ENCODE measurements at regions not wholly inside any gene's neighbourhood (a gene's known extent, or its start where the extent isn't known, plus 50 kb on each side); places are given as distances from the start of the nearest gene placed in this dataset.
"Not testable (repeated sequence)": the region's sequence is repeated elsewhere in the genome, so short reads cannot be mapped to it uniquely, and the experiment has no call there.

DNA sequence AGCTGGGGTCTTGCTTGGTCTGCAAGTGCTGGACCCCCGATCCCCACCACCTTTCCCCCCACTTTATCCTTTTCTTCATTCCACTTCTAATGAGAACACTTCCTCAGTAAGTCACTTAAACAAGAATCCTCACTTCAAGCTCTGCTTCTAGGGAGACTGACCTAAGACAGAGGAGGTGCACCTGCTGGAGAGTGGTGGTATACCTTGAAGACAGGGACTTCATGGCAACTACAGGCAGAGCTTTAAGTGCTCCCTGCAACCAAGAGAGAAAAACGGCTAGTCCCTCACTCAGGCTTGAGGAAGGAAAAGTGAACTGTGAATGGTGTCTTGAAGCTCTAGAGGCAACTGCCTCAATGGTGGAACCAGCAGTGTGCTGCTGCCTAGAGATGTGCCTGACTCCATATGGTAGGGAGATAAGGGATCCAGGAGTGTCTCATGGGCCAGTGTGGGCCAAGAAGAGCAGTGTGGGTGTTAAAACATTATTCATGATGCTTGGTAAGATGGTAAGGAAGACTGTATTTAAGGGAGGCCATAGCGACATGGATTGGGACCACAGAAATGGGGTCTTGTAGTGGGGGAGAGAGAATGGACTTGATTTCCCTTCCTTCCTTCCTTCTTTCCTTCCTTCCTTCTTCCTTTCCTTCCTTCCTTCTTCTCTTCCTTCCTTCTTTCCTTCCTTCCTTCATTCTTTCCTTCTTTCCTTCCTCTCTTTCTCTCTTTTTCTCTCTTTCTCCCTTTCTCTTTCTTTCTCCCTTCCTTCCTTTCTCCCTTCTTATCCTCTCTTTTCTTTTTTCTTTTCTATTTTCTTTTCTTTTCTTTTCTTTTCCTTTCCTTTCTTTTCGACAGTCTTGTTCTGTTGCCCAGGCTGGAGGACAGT lies 96.2 kb upstream of the NAP1L1 start:
- Histone ChIP-seq H3K9ac (ENCODE audit: insufficient read length, low read depth) (no peak overlapping the region), H3K4me3 (ENCODE audit: insufficient read length, low read depth) (no peak overlapping the region), H3K36me3 (ENCODE audit: insufficient read depth, insufficient read length, low read length) (no peaks in the 10 kb centered on the region), H3K9me3 (ENCODE audit: insufficient read depth, low read length) (no peaks in the 10 kb centered on the region), H3K27me3 (ENCODE audit: insufficient read depth, insufficient read length) (no peaks in the 10 kb centered on the region), H3K4me1 (ENCODE audit: insufficient read depth, insufficient read length) (no peaks in the 10 kb centered on the region)
- TF ChIP-seq YY1 (IDR thresholded peaks at IDR 0.05; ENCODE audit: insufficient read depth, insufficient read length) (no peak), ZNF274 (IDR thresholded peaks at IDR 0.05; ENCODE audit: low read depth, low read length) (no peak), SUZ12 (IDR thresholded peaks at IDR 0.05; ENCODE audit: extremely low read depth, insufficient read depth, insufficient read length) (no peak)
- DNase-seq (ENCODE audit: low read depth, low spot score): no peak

DNA sequence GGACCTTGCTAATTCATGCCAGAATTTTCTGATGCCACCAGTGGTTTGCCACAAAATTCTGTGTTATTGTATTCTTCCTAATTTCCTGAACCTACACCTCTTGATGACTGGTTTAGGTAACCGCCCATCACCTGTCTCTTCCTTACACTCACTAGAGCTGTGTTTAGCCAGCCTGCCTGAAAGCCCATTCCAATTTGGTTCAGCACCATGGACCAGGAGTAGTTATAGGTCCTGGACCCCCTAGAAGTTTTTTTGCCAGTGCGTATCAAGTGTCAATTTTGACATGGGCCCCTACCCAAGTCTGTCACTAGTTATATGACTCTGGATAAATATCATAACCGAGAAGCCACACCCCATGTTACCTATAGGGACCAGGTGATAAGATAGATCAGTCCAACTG lies 94.0 kb upstream of the NAP1L1 start:
- H3K9me3 ChIP-seq (ENCODE audit: insufficient read depth, low read length): no peaks in the 10 kb centered on the region
- no peaks in the 10 kb centered on the region for H3K27me3 ChIP-seq (ENCODE audit: insufficient read depth, insufficient read length)
- no peak for DNase-seq (ENCODE audit: low read depth, low spot score)
- no peaks in the 10 kb centered on the region for H3K4me1 ChIP-seq (ENCODE audit: insufficient read depth, insufficient read length)
- H3K36me3 ChIP-seq (ENCODE audit: insufficient read depth, insufficient read length, low read length): no peaks in the 10 kb centered on the region
- H3K9ac ChIP-seq (ENCODE audit: insufficient read length, low read depth): no peak overlapping the region
- H3K4me3 ChIP-seq (ENCODE audit: insufficient read length, low read depth): no peak overlapping the region
- TF ChIP-seq ZNF274 (IDR thresholded peaks at IDR 0.05; ENCODE audit: low read depth, low read length) (no peak), SUZ12 (IDR thresholded peaks at IDR 0.05; ENCODE audit: extremely low read depth, insufficient read depth, insufficient read length) (no peak), YY1 (IDR thresholded peaks at IDR 0.05; ENCODE audit: insufficient read depth, insufficient read length) (no peak)

DNA sequence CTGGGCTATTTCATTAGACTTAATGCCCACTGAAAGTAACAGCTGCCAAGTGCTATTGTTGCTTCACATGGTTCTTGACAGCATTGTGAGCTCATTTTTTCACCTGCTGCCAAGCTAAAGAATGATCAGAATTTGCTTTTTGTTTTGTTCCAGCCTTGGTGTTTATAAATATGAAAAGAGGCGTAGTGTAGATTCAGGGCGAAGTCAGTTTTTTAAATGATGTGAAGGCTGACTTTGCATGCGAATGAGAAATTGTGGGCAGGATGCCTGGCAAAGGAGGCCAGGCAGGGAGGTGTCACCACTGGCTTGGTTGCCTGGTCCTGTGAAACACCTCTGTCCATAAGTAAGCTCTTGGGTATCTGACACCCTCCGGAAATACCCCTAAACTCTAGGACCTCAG lies 93.3 kb upstream of the NAP1L1 start:
- no peaks in the 10 kb centered on the region for H3K36me3 ChIP-seq (ENCODE audit: insufficient read depth, insufficient read length, low read length)
- H3K9ac ChIP-seq (ENCODE audit: insufficient read length, low read depth): no peak overlapping the region
- no peak for DNase-seq (ENCODE audit: low read depth, low spot score)
- no peaks in the 10 kb centered on the region for H3K27me3 ChIP-seq (ENCODE audit: insufficient read depth, insufficient read length)
- TF ChIP-seq YY1 (IDR thresholded peaks at IDR 0.05; ENCODE audit: insufficient read depth, insufficient read length) (no peak), ZNF274 (IDR thresholded peaks at IDR 0.05; ENCODE audit: low read depth, low read length) (no peak), SUZ12 (IDR thresholded peaks at IDR 0.05; ENCODE audit: extremely low read depth, insufficient read depth, insufficient read length) (no peak)
- H3K9me3 ChIP-seq (ENCODE audit: insufficient read depth, low read length): no peaks in the 10 kb centered on the region
- H3K4me1 ChIP-seq (ENCODE audit: insufficient read depth, insufficient read length): no peaks in the 10 kb centered on the region
- H3K4me3 ChIP-seq (ENCODE audit: insufficient read length, low read depth): no peak overlapping the region

DNA sequence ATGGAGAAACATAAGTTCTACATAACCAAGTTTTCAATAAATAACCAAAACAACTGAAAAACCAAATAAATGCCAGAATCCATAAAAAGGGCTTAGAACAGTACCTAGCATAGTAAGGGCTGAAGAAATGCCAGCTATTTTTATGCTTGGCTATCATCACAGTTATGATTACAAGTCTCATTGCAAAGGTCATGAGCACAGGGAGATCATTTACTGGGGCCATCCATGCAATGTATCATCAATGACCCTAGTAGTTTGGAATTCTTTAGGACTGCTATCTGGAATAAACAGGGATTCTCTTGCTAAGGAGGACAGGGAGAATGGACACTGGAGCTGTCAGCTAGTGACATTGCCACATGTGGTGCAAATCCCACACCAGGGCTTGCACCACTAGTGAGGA lies 92.5 kb upstream of the NAP1L1 start:
- Histone ChIP-seq H3K4me1 (ENCODE audit: insufficient read depth, insufficient read length) (no peaks in the 10 kb centered on the region), H3K4me3 (ENCODE audit: insufficient read length, low read depth) (no peak overlapping the region), H3K36me3 (ENCODE audit: insufficient read depth, insufficient read length, low read length) (no peaks in the 10 kb centered on the region), H3K9ac (ENCODE audit: insufficient read length, low read depth) (no peak overlapping the region), H3K27me3 (ENCODE audit: insufficient read depth, insufficient read length) (no peaks in the 10 kb centered on the region), H3K9me3 (ENCODE audit: insufficient read depth, low read length) (no peaks in the 10 kb centered on the region)
- TF ChIP-seq SUZ12 (IDR thresholded peaks at IDR 0.05; ENCODE audit: extremely low read depth, insufficient read depth, insufficient read length): no peak
- TF ChIP-seq YY1 (IDR thresholded peaks at IDR 0.05; ENCODE audit: insufficient read depth, insufficient read length): no peak
- no peak for TF ChIP-seq ZNF274 (IDR thresholded peaks at IDR 0.05; ENCODE audit: low read depth, low read length)
- no peak for DNase-seq (ENCODE audit: low read depth, low spot score)

DNA sequence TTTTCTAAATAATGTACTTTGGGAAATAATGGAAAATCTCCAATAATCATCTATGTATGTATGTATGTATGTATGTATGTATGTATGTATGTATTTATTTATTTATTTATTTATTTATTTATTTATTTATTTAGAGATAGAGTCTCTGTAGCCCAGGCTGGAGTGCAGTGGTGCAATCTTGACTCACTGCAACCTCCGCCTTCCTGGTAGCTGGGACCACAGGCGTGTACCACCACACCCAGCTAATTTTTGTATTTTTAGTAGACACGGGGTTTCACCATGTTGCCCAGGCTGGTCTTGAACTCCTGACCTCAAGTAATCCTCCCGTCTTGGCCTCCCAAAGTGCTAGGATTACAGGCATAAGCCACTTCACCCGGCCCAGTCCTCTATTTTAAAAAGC lies 91.5 kb upstream of the NAP1L1 start:
- not testable (repeated sequence) for H3K9ac ChIP-seq (ENCODE audit: insufficient read length, low read depth); H3K27me3 ChIP-seq (ENCODE audit: insufficient read depth, insufficient read length); H3K9me3 ChIP-seq (ENCODE audit: insufficient read depth, low read length); DNase-seq (ENCODE audit: low read depth, low spot score); H3K4me1 ChIP-seq (ENCODE audit: insufficient read depth, insufficient read length); H3K36me3 ChIP-seq (ENCODE audit: insufficient read depth, insufficient read length, low read length); H3K4me3 ChIP-seq (ENCODE audit: insufficient read length, low read depth)

DNA sequence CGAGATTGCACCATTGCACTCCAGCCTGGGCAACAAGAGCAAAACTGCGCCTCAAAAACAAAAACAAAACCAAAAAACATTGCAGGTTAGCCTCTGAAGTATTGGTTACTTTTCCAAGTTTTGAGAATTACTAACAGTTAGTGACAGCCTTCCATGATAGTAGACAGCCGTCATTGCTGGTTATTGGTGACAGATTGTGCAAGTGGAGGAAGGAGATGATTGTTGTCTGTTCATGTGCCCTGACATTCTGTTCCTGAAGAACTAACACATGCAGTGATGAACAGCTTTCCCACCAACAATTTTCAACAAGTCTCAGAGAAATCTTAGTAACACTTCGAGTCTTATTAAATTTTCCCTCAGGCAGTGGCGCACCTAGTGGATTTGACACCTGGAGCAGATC lies 89.3 kb upstream of the NAP1L1 start:
- peaks cover 4% of the 10 kb centered on the region for H3K4me1 ChIP-seq (ENCODE audit: insufficient read depth, insufficient read length)
- DNase-seq (ENCODE audit: low read depth, low spot score): no peak
- H3K9ac ChIP-seq (ENCODE audit: insufficient read length, low read depth): no peak overlapping the region
- H3K4me3 ChIP-seq (ENCODE audit: insufficient read length, low read depth): no peak overlapping the region
- no peak for TF ChIP-seq ZNF274 (IDR thresholded peaks at IDR 0.05; ENCODE audit: low read depth, low read length)
- TF ChIP-seq YY1 (IDR thresholded peaks at IDR 0.05; ENCODE audit: insufficient read depth, insufficient read length): no peak
- no peak for TF ChIP-seq SUZ12 (IDR thresholded peaks at IDR 0.05; ENCODE audit: extremely low read depth, insufficient read depth, insufficient read length)
- no peaks in the 10 kb centered on the region for H3K27me3 ChIP-seq (ENCODE audit: insufficient read depth, insufficient read length)
- no peaks in the 10 kb centered on the region for H3K36me3 ChIP-seq (ENCODE audit: insufficient read depth, insufficient read length, low read length)
- H3K9me3 ChIP-seq (ENCODE audit: insufficient read depth, low read length): no peaks in the 10 kb centered on the region

DNA sequence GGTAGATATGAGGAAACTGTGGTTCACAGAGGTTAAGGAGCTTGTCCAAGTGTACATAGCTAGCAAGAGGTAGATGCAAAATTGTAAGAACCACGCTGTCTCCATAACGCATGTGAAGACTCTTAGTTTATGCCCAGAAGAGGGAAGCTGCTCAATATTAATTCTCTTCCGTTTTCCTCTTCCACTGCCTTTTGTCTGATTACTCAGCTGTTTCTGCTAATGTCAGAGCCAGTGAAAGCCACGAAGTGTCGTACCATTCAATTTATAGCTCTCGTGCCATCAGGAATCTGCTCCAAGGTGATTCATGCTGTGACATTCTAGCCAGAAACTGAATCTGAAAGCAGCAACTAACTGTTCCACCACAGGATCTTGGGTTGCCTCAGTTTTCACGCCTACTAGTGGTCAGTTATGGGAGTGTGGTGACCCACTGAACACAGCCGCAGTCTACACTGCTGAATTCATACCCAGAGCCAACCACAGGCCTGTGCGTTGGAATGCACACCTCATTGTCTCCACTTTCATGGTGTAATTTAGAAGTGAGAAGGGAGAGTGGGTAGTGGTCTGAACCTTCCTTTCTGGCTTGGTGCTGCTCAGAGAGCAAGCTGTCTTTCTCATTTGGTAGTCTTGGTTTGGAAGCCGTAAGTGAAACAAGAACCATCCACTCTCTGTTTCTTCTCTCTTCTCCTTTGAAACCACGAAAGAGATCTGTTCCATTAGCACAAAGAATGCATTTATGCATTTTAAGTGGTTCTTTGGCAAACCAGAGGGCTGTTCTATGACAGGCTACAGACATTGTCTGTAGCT lies 74.2 kb upstream of the NAP1L1 start:
- no peak for TF ChIP-seq YY1 (IDR thresholded peaks at IDR 0.05; ENCODE audit: insufficient read depth, insufficient read length)
- no peak for TF ChIP-seq SUZ12 (IDR thresholded peaks at IDR 0.05; ENCODE audit: extremely low read depth, insufficient read depth, insufficient read length)
- no peak for TF ChIP-seq ZNF274 (IDR thresholded peaks at IDR 0.05; ENCODE audit: low read depth, low read length)
- Histone ChIP-seq H3K27me3 (ENCODE audit: insufficient read depth, insufficient read length) (no peaks in the 10 kb centered on the region), H3K9me3 (ENCODE audit: insufficient read depth, low read length) (no peaks in the 10 kb centered on the region), H3K36me3 (ENCODE audit: insufficient read depth, insufficient read length, low read length) (no peaks in the 10 kb centered on the region), H3K4me1 (ENCODE audit: insufficient read depth, insufficient read length) (no peaks in the 10 kb centered on the region), H3K9ac (ENCODE audit: insufficient read length, low read depth) (no peak overlapping the region), H3K4me3 (ENCODE audit: insufficient read length, low read depth) (no peak overlapping the region)
- peak; percentile 46 for DNase-seq (ENCODE audit: low read depth, low spot score)

All from NT2/D1 (cell line).